GM21381 (cell line): ENCODE measurements at regions not wholly inside any gene's neighbourhood (a gene's known extent, or its start where the extent isn't known, plus 50 kb on each side); places are given as distances from the start of the nearest gene placed in this dataset.

Source experiments
- ATAC-seq: cut with Tn5 transposase; IDR thresholded peaks from one replicate; pipeline ENCODE4 v1.9.1; 2021; ENCODE audit warnings: mild to moderate bottlenecking, moderate library complexity; ENCODE audit not compliant: unreplicated experiment

DNA sequence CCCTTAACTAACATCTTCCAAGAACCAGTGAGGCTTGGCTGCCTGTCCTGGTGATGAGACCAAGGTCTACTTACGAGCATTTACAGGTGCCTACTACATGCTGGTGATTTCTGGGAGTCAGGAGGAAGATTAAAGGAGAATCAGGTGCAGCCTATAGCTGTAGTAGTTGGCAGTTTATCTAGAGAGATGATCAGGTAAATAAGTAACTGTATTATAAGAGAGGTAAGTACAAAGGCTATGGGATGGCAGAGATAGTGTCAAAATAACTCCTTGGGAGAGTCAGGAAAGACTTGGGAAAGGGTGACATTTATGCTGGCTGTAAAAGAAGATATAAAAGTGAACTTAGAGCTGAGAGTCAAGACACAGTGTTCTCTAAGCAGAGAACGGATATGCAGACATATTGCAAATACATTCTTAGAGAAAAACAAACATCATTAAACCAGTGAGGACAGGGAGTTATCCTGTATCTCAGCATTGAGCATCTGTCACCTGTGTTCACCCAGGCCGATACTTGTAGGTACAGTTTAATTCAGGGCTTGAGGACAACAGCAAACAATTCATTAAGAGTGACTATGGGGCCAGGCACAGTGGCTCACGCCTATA is 49.7 kb upstream of the ACP3 start:
- no peak for ATAC-seq
